ENCODE measurements at regions not wholly inside any gene's neighbourhood (a gene's known extent, or its start where the extent isn't known, plus 50 kb on each side); places are given as distances from the start of the nearest gene placed in this dataset.

DNA sequence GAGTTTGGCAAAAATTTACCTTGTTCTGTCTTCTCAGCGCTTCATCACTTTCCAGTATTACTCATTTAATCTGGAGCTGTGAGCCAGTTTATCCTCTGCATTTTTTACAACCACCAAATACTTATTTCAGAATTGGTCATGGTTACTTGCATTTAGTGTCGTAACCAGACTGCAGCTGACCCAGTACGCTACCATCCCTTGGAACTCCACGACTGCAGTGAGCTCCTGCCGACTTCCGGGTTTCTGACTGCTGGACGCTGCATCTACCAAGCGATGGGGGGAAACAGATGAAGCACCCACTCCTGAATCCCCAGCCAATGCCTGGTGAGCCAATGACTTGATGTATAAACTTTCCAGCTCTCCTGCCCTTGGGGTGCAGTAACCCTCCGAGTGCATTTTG, 174.4 kb upstream of the PRLR start:
- Histone ChIP-seq H3K4me1 (ENCODE audit: control insufficient read depth, insufficient read depth, low read length) (no peaks in the 10 kb centered on the region), H3K9ac (ENCODE audit: low read depth, low read length) (no peak overlapping the region), H3K79me1 (ENCODE audit: low read depth in 1 of 2, low read length in 2 of 2) (no peaks in the 10 kb centered on the region), H3K23ac (ENCODE audit: low read depth, low read length) (no peak overlapping the region), H3K18ac (ENCODE audit: low read depth, low read length) (no peak overlapping the region), H3K56ac (ENCODE audit: extremely low read depth, insufficient read depth, low read length) (no peak overlapping the region), H4K20me1 (ENCODE audit: insufficient read depth, low read length) (no peaks in the 10 kb centered on the region), H2BK15ac (ENCODE audit: low read depth, low read length) (no peak overlapping the region), H4K5ac (ENCODE audit: low read depth, low read length) (no peak overlapping the region), H4K8ac (ENCODE audit: low read depth in 2 of 2, low read length in 2 of 2) (no peak overlapping the region), H3K4me2 (ENCODE audit: low read depth, low read length) (no peak overlapping the region), H2BK20ac (ENCODE audit: low read depth, low read length) (no peak overlapping the region), H3K4ac (ENCODE audit: low read depth, low read length) (no peak overlapping the region), H2AFZ (replicated peaks; ENCODE audit: low read length, poor library complexity) (no peak overlapping the region), H3K27ac (ENCODE audit: insufficient read depth, low read length) (no peak overlapping the region), H2AK9ac (replicated peaks; ENCODE audit: low read depth, low read length, poor library complexity) (no peak overlapping the region), H3K9me3 (ENCODE audit: control insufficient read depth, insufficient read depth, low read length) (no peaks in the 10 kb centered on the region), H2AK5ac (ENCODE audit: low read depth, low read length) (no peak overlapping the region), H2BK120ac (ENCODE audit: low read depth, low read length) (no peak overlapping the region), H3K36me3 (ENCODE audit: control insufficient read depth, insufficient read depth, low read length) (no peaks in the 10 kb centered on the region), H3K9me1 (ENCODE audit: insufficient read depth, low read length) (no peaks in the 10 kb centered on the region), H4K91ac (ENCODE audit: insufficient read depth, low read depth, low read length) (no peak overlapping the region), H3K27me3 (ENCODE audit: control insufficient read depth, insufficient read depth, low read length) (no peaks in the 10 kb centered on the region), H3K14ac (replicated peaks; ENCODE audit: low read depth, low read length) (no peak overlapping the region), H2BK5ac (ENCODE audit: low read depth, low read length, poor library complexity, severe bottlenecking) (no peak overlapping the region), H3K4me3 (ENCODE audit: insufficient read depth, low read depth, low read length) (no peak overlapping the region)
- DNase-seq (no peak), ATAC-seq (ENCODE audit: low read depth) (no peak)
- intact Hi-C loops (cut with micrococcal nuclease): no loop called here
- ChIA-PET CTCF (no interaction called here), POLR2A (ENCODE audit: unreplicated experiment) (no interaction called here)
- dilution Hi-C loops (cut with HindIII; ENCODE audit: low sequenced_read_pairs, unreplicated experiment): no loop called here
- WGBS, 2 experiments (ENCODE audit: extremely low coverage in 2 of 2, insufficient read length in 1 of 2): 76% methylated on average over 3 of the region's 9 CpGs; no CpG with 5 or more reads in 1 of the 2 experiments
- TF ChIP-seq CHD1 (IDR thresholded peaks at IDR 0.05; ENCODE audit: low read depth, low read length): no peak
- TF ChIP-seq, protein P1, sequence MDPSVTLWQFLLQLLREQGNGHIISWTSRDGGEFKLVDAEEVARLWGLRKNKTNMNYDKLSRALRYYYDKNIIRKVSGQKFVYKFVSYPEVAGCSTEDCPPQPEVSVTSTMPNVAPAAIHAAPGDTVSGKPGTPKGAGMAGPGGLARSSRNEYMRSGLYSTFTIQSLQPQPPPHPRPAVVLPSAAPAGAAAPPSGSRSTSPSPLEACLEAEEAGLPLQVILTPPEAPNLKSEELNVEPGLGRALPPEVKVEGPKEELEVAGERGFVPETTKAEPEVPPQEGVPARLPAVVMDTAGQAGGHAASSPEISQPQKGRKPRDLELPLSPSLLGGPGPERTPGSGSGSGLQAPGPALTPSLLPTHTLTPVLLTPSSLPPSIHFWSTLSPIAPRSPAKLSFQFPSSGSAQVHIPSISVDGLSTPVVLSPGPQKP (IDR thresholded peaks at IDR 0.05; ENCODE audit: borderline replicate concordance, low read depth, low read length): no peak
- no peak for TF ChIP-seq RFX5 (IDR thresholded peaks at IDR 0.05; ENCODE audit: low read depth, low read length)
- no peak for TF ChIP-seq MXI1 (IDR thresholded peaks at IDR 0.05; ENCODE audit: borderline replicate concordance, low read depth, low read length)
- no peak for TF ChIP-seq MAZ (IDR thresholded peaks at IDR 0.05; ENCODE audit: borderline replicate concordance, low read depth, low read length)
- TF ChIP-seq SMC3 (IDR thresholded peaks at IDR 0.05; ENCODE audit: low read depth, low read length): no peak
- TF ChIP-seq, protein P2, sequence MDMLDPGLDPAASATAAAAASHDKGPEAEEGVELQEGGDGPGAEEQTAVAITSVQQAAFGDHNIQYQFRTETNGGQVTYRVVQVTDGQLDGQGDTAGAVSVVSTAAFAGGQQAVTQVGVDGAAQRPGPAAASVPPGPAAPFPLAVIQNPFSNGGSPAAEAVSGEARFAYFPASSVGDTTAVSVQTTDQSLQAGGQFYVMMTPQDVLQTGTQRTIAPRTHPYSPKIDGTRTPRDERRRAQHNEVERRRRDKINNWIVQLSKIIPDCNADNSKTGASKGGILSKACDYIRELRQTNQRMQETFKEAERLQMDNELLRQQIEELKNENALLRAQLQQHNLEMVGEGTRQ (IDR thresholded peaks at IDR 0.05; ENCODE audit: low read depth, low read length): no peak
- no peak for TF ChIP-seq FOS (IDR thresholded peaks at IDR 0.05; ENCODE audit: low read depth, low read length)
- TF ChIP-seq RCOR1 (IDR thresholded peaks at IDR 0.05; ENCODE audit: insufficient replicate concordance, low read length): no peak
- TF ChIP-seq RAD21 (IDR thresholded peaks at IDR 0.05; ENCODE audit: low read length): no peak
- TF ChIP-seq CEBPB (IDR thresholded peaks at IDR 0.05; ENCODE audit: low read depth, low read length): no peak
- no peak for TF ChIP-seq BHLHE40 (IDR thresholded peaks at IDR 0.05; ENCODE audit: low read depth, low read length)
- TF ChIP-seq NFE2L2 (IDR thresholded peaks at IDR 0.05; ENCODE audit: low read depth, low read length): no peak
- no peak for TF ChIP-seq POLR2A (IDR thresholded peaks at IDR 0.05; ENCODE audit: low read depth, low read length)
- TF ChIP-seq MAFK (IDR thresholded peaks at IDR 0.05; ENCODE audit: low read depth, low read length): no peak
- TF ChIP-seq, protein P3, sequence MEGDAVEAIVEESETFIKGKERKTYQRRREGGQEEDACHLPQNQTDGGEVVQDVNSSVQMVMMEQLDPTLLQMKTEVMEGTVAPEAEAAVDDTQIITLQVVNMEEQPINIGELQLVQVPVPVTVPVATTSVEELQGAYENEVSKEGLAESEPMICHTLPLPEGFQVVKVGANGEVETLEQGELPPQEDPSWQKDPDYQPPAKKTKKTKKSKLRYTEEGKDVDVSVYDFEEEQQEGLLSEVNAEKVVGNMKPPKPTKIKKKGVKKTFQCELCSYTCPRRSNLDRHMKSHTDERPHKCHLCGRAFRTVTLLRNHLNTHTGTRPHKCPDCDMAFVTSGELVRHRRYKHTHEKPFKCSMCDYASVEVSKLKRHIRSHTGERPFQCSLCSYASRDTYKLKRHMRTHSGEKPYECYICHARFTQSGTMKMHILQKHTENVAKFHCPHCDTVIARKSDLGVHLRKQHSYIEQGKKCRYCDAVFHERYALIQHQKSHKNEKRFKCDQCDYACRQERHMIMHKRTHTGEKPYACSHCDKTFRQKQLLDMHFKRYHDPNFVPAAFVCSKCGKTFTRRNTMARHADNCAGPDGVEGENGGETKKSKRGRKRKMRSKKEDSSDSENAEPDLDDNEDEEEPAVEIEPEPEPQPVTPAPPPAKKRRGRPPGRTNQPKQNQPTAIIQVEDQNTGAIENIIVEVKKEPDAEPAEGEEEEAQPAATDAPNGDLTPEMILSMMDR (conservative IDR thresholded peaks at IDR 0.05; ENCODE audit: low read depth, low read length): no peak
- no TSS peak for BruUV-seq (replicated peaks)
- in situ Hi-C loops (cut with MboI; ENCODE audit: low sequenced_read_pairs): no loop called here

Data from IMR-90 (cell line).